C4-2B (cell line): ENCODE measurements at regions not wholly inside any gene's neighbourhood (a gene's known extent, or its start where the extent isn't known, plus 50 kb on each side); places are given as distances from the start of the nearest gene placed in this dataset.

Experiments used
- ZFX ChIP-seq: fragments of 450-650 bp; IDR thresholded peaks from 2 replicates; pipeline ENCODE4 v1.6.1; 2017
- TF ChIP-seq, protein P1 (sequence below): fragments of 450-650 bp; conservative IDR thresholded peaks from 2 replicates; pipeline ENCODE4 v1.5.1; 2017; ENCODE audit warnings: mild to moderate bottlenecking

DNA sequence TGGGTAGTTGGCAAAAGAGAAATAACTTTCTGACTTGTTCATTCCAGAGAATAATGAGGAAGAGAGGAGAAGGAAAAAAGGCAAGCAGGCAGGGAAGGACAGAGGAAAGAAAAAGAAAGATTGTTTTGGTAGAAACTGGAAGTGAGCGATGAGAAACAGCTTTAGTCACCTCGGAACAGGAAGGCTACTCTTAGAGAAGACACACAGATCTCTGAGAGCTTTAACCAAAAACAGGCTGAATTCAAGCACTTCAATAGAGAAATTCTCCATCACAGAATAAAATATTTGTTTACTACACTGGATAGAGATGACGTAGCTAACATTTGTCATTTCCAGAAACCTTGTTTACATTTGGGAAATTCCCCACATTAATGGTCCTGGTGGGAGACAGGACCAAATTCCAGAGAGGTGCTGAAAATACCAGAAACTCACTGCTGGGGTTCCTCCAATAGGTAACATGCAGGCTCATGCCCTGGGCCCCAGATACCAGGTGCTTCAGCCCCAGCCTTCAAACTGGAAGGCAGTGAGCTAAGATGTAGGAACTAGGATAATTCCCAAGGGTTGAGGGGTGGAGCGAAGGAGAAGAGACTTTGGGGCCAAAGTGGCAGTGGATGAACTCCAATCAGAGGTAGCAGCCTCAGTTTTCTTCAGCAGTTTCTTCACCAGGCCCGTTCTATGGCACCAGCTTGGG lies 227.7 kb upstream of the GRAMD2B start:
- TF ChIP-seq, protein P1, sequence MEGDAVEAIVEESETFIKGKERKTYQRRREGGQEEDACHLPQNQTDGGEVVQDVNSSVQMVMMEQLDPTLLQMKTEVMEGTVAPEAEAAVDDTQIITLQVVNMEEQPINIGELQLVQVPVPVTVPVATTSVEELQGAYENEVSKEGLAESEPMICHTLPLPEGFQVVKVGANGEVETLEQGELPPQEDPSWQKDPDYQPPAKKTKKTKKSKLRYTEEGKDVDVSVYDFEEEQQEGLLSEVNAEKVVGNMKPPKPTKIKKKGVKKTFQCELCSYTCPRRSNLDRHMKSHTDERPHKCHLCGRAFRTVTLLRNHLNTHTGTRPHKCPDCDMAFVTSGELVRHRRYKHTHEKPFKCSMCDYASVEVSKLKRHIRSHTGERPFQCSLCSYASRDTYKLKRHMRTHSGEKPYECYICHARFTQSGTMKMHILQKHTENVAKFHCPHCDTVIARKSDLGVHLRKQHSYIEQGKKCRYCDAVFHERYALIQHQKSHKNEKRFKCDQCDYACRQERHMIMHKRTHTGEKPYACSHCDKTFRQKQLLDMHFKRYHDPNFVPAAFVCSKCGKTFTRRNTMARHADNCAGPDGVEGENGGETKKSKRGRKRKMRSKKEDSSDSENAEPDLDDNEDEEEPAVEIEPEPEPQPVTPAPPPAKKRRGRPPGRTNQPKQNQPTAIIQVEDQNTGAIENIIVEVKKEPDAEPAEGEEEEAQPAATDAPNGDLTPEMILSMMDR = no peak
- TF ChIP-seq ZFX = no peak
